B cell (primary cell): ENCODE measurements at regions not wholly inside any gene's neighbourhood (a gene's known extent, or its start where the extent isn't known, plus 50 kb on each side); places are given as distances from the start of the nearest gene placed in this dataset.

Source experiments
- CTCF ChIP-seq: fragments of 200-600 bp; IDR thresholded peaks from one replicate; pipeline ENCODE4 v1.8.0; 2022; ENCODE audit warnings: antibody characterized with exemption, mild to moderate bottlenecking
- EZH2 ChIP-seq: IDR thresholded peaks from 2 replicates; pipeline ENCODE4 v1.6.1; 2012; ENCODE audit warnings: borderline replicate concordance, low read depth, mild to moderate bottlenecking, moderate library complexity, low read length; ENCODE audit not compliant: insufficient read depth, poor library complexity, severe bottlenecking

GRCh38 chr3:88863196-88863595, 244.2 kb upstream of the EPHA3 start:
- TF ChIP-seq CTCF (no peak), EZH2 (no peak)
